ENCODE measurements at regions not wholly inside any gene's neighbourhood (a gene's known extent, or its start where the extent isn't known, plus 50 kb on each side); places are given as distances from the start of the nearest gene placed in this dataset.

GRCh38 chr2:6287406-6287805, 578.3 kb downstream of the CMPK2 start:
- H3K4me1 Mint-ChIP-seq = no peaks in the 10 kb centered on the region
- CTCF ChIA-PET = no interaction called here
- DNase-seq (ENCODE audit: low spot score) (no peak), ATAC-seq (no peak)
- POLR2A ChIA-PET = no interaction called here
- H3K9me3 Mint-ChIP-seq = peaks cover 78% of the 10 kb centered on the region
- H3K27me3 Mint-ChIP-seq (ENCODE audit: low read depth) = peaks cover 7% of the 10 kb centered on the region; the same call in 1 of the 2 replicates
- TF ChIP-seq SMAD4 (CRISPR knock-in tag; IDR thresholded peaks at IDR 0.05) = no peak
- no peak for TF ChIP-seq USF1 (CRISPR knock-in tag; IDR thresholded peaks at IDR 0.05)
- no peak for TF ChIP-seq SP1 (CRISPR knock-in tag; conservative IDR thresholded peaks at IDR 0.05)
- no peak for TF ChIP-seq HMGA2 (CRISPR knock-in tag; IDR thresholded peaks at IDR 0.05)
- no peak for TF ChIP-seq ERG (CRISPR knock-in tag; IDR thresholded peaks at IDR 0.05)
- TF ChIP-seq, protein P1, sequence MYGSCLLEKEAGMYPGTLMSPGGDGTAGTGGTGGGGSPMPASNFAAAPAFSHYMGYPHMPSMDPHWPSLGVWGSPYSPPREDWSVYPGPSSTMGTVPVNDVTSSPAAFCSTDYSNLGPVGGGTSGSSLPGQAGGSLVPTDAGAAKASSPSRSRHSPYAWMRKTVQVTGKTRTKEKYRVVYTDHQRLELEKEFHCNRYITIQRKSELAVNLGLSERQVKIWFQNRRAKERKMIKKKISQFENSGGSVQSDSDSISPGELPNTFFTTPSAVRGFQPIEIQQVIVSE (CRISPR knock-in tag; IDR thresholded peaks at IDR 0.05; ENCODE audit: borderline replicate concordance) = no peak
- TF ChIP-seq ETV6 (CRISPR knock-in tag; IDR thresholded peaks at IDR 0.05) = no peak
- TF ChIP-seq ZNF281 (CRISPR knock-in tag; IDR thresholded peaks at IDR 0.05) = no peak
- TF ChIP-seq ZNF232 (CRISPR knock-in tag; IDR thresholded peaks at IDR 0.05) = no peak
- no peak for TF ChIP-seq NFYB (CRISPR knock-in tag; conservative IDR thresholded peaks at IDR 0.05; ENCODE audit: low read depth)
- no peak for TF ChIP-seq ZNF121 (CRISPR knock-in tag; IDR thresholded peaks at IDR 0.05)
- TF ChIP-seq ZNF219 (CRISPR knock-in tag; IDR thresholded peaks at IDR 0.05; ENCODE audit: borderline replicate concordance) = no peak
- TF ChIP-seq MXD4 (CRISPR knock-in tag; IDR thresholded peaks at IDR 0.05; ENCODE audit: borderline replicate concordance) = no peak
- TF ChIP-seq E2F4 (CRISPR knock-in tag; IDR thresholded peaks at IDR 0.05; ENCODE audit: borderline replicate concordance, low read depth) = no peak
- TF ChIP-seq GABPB1 (CRISPR knock-in tag; IDR thresholded peaks at IDR 0.05) = no peak
- TF ChIP-seq, protein P2, sequence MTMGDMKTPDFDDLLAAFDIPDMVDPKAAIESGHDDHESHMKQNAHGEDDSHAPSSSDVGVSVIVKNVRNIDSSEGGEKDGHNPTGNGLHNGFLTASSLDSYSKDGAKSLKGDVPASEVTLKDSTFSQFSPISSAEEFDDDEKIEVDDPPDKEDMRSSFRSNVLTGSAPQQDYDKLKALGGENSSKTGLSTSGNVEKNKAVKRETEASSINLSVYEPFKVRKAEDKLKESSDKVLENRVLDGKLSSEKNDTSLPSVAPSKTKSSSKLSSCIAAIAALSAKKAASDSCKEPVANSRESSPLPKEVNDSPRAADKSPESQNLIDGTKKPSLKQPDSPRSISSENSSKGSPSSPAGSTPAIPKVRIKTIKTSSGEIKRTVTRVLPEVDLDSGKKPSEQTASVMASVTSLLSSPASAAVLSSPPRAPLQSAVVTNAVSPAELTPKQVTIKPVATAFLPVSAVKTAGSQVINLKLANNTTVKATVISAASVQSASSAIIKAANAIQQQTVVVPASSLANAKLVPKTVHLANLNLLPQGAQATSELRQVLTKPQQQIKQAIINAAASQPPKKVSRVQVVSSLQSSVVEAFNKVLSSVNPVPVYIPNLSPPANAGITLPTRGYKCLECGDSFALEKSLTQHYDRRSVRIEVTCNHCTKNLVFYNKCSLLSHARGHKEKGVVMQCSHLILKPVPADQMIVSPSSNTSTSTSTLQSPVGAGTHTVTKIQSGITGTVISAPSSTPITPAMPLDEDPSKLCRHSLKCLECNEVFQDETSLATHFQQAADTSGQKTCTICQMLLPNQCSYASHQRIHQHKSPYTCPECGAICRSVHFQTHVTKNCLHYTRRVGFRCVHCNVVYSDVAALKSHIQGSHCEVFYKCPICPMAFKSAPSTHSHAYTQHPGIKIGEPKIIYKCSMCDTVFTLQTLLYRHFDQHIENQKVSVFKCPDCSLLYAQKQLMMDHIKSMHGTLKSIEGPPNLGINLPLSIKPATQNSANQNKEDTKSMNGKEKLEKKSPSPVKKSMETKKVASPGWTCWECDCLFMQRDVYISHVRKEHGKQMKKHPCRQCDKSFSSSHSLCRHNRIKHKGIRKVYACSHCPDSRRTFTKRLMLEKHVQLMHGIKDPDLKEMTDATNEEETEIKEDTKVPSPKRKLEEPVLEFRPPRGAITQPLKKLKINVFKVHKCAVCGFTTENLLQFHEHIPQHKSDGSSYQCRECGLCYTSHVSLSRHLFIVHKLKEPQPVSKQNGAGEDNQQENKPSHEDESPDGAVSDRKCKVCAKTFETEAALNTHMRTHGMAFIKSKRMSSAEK (CRISPR knock-in tag; IDR thresholded peaks at IDR 0.05; ENCODE audit: borderline replicate concordance) = no peak
- TF ChIP-seq ZNF317 (CRISPR knock-in tag; IDR thresholded peaks at IDR 0.05; ENCODE audit: borderline replicate concordance, low read depth) = no peak
- no peak for TF ChIP-seq JAZF1 (CRISPR knock-in tag; IDR thresholded peaks at IDR 0.05)
- no peak for TF ChIP-seq ZNF512 (CRISPR knock-in tag; IDR thresholded peaks at IDR 0.05; ENCODE audit: borderline replicate concordance)
- no peak for TF ChIP-seq MAX (CRISPR knock-in tag; IDR thresholded peaks at IDR 0.05)
- no peak overlapping the region for H3K4me3 Mint-ChIP-seq
- H3K27ac Mint-ChIP-seq = no peak overlapping the region
- H3K36me3 Mint-ChIP-seq = peaks cover 72% of the 10 kb centered on the region

Data from WTC11 (cell line).